MCF 10A (cell line): ENCODE measurements at regions not wholly inside any gene's neighbourhood (a gene's known extent, or its start where the extent isn't known, plus 50 kb on each side); places are given as distances from the start of the nearest gene placed in this dataset.

Experiments
- BruUV-seq: library from RNA; stranded (reverse); fragments of 400-500 nt; replicated peaks from 2 replicates; lab custom pipeline; 2021; lab: Mats Ljungman, UMichigan
- CTCF ChIA-PET: fragments of 300-600 bp; sonication (Branson Sonifier 250); formaldehyde crosslinking; extraction: SDS; loops from one replicate; lab custom pipeline; 2021; ENCODE audit warnings: antibody characterized with exemption, inconsistent platforms; lab: Yijun Ruan, JAX
- POLR2A ChIA-PET: fragments of 300-600, 350-650 bp; sonication (Branson Sonifier 250); formaldehyde crosslinking; extraction: SDS; loops from one replicate; lab custom pipeline; 2020; ENCODE audit warnings: antibody characterized with exemption, inconsistent platforms; lab: Yijun Ruan, JAX
- DNase-seq: peaks from one replicate; pipeline ENCODE4 v3.0.0-alpha.2; 2018; ENCODE audit not compliant: unreplicated experiment
- H3K27ac Mint-ChIP-seq: one replicate; pipeline ENCODE4 v1.8.0; 2022; ENCODE audit warnings: mild to moderate bottlenecking, low read depth, mixed read lengths; ENCODE audit not compliant: unreplicated experiment
- H3K27me3 Mint-ChIP-seq: one replicate; pipeline ENCODE4 v1.8.0; 2022; ENCODE audit warnings: mixed read lengths; ENCODE audit not compliant: insufficient read depth, unreplicated experiment
- H3K36me3 Mint-ChIP-seq: one replicate; pipeline ENCODE4 v1.8.0; 2022; ENCODE audit warnings: mild to moderate bottlenecking, moderate library complexity, mixed read lengths; ENCODE audit not compliant: insufficient read depth, unreplicated experiment
- H3K4me1 Mint-ChIP-seq: one replicate; pipeline ENCODE4 v1.8.0; 2022; ENCODE audit warnings: mixed read lengths; ENCODE audit not compliant: insufficient read depth, unreplicated experiment
- H3K4me3 Mint-ChIP-seq: one replicate; pipeline ENCODE4 v1.8.0; 2022; ENCODE audit warnings: mild to moderate bottlenecking, moderate library complexity, mixed read lengths; ENCODE audit not compliant: unreplicated experiment
- H3K9me3 Mint-ChIP-seq: one replicate; pipeline ENCODE4 v1.8.0; 2022; ENCODE audit warnings: mixed read lengths; ENCODE audit not compliant: unreplicated experiment
- CTCF ChIP-seq: fragments of 200-600 bp; IDR thresholded peaks from one replicate; pipeline ENCODE4 v1.8.0; 2022; ENCODE audit warnings: antibody characterized with exemption, mild to moderate bottlenecking; ENCODE audit not compliant: unreplicated experiment
- intact Hi-C: fragments of 100-400 bp; cut with micrococcal nuclease; formaldehyde crosslinking; loops from 2 replicates; pipeline ENCODE4 v1.14.1; 2022

- Mint-ChIP-seq H3K4me3 (no peak overlapping the region), H3K9me3 (no peaks in the 10 kb centered on the region), H3K36me3 (no peaks in the 10 kb centered on the region), H3K27me3 (no peaks in the 10 kb centered on the region), H3K27ac (no peak overlapping the region), H3K4me1 (peaks cover 15% of the 10 kb centered on the region)
- DNase-seq: no peak
- BruUV-seq: no TSS peak
- intact Hi-C loops: no loop called here
- TF ChIP-seq CTCF: no peak
- POLR2A ChIA-PET: no interaction called here
- CTCF ChIA-PET: interaction anchor here (0.6 kb wide), 1 partner anchor 31 kb away, joined by 3 read pairs; no protein-coding TSS in a partner anchor
Observed at GRCh38 chr5:34580983-34581382, 75.1 kb upstream of the RAI14 start.

GRCh38 chr5:34582371-34582770, 73.8 kb upstream of the RAI14 start:
- CTCF ChIA-PET: interaction anchor here (0.7 to 1.0 kb wide), 2 partner anchors 96 to 1409 kb away, joined by 3 to 4 read pairs; no protein-coding TSS in a partner anchor
- POLR2A ChIA-PET: no interaction called here
- no peaks in the 10 kb centered on the region for H3K27me3 Mint-ChIP-seq
- H3K4me3 Mint-ChIP-seq: no peak overlapping the region
- no peaks in the 10 kb centered on the region for H3K9me3 Mint-ChIP-seq
- H3K27ac Mint-ChIP-seq: no peak overlapping the region
- peaks cover 22% of the 10 kb centered on the region for H3K4me1 Mint-ChIP-seq
- H3K36me3 Mint-ChIP-seq: no peaks in the 10 kb centered on the region
- no peak for TF ChIP-seq CTCF
- DNase-seq: no peak
- intact Hi-C loops: no loop called here
- no TSS peak for BruUV-seq

GRCh38 chr5:34583167-34583566, 73.0 kb upstream of the RAI14 start:
- DNase-seq: no peak
- POLR2A ChIA-PET: no interaction called here
- intact Hi-C loops: no loop called here

GRCh38 chr5:34584165-34584564, 72.0 kb upstream of the RAI14 start:
- Mint-ChIP-seq H3K9me3 (no peaks in the 10 kb centered on the region), H3K4me1 (peaks cover 30% of the 10 kb centered on the region), H3K36me3 (no peaks in the 10 kb centered on the region), H3K27me3 (no peaks in the 10 kb centered on the region), H3K27ac (no peak overlapping the region), H3K4me3 (no peak overlapping the region)
- CTCF ChIA-PET: interaction anchor here (1.0 kb wide), 1 partner anchor 314 kb away, joined by 3 read pairs; no protein-coding TSS in a partner anchor
- no TSS peak for BruUV-seq
- no peak for DNase-seq
- TF ChIP-seq CTCF: no peak
- intact Hi-C loops: no loop called here
- POLR2A ChIA-PET: interaction anchor here (0.9 kb wide), 1 partner anchor 10 kb away, joined by 3 read pairs; no protein-coding TSS in a partner anchor

More at GRCh38 chr5:34583167-34583566, 73.0 kb upstream of the RAI14 start:
- H3K27ac Mint-ChIP-seq: no peak overlapping the region
- TF ChIP-seq CTCF: no peak
- BruUV-seq: no TSS peak
- H3K4me1 Mint-ChIP-seq: peaks cover 30% of the 10 kb centered on the region
- no peaks in the 10 kb centered on the region for H3K27me3 Mint-ChIP-seq
- no peak overlapping the region for H3K4me3 Mint-ChIP-seq
- H3K9me3 Mint-ChIP-seq: no peaks in the 10 kb centered on the region
- no peaks in the 10 kb centered on the region for H3K36me3 Mint-ChIP-seq
- CTCF ChIA-PET: no interaction called here
